ENCODE measurements at regions not wholly inside any gene's neighbourhood (a gene's known extent, or its start where the extent isn't known, plus 50 kb on each side); places are given as distances from the start of the nearest gene placed in this dataset.

GRCh38 chr16:51753467-51754127, 602.5 kb upstream of the SALL1 start:
- DNase-seq (ENCODE audit: low read depth in 1 of 2, low spot score in 1 of 2): no peak

- no peak for DNase-seq (ENCODE audit: low read depth in 1 of 2, low spot score in 1 of 2)
Observed at GRCh38 chr16:51752438-51752995, 601.4 kb upstream of the SALL1 start.

- DNase-seq (ENCODE audit: low read depth in 1 of 2, low spot score in 1 of 2): no peak
Observed at GRCh38 chr16:51747329-51747728, 596.3 kb upstream of the SALL1 start.

- no peak for DNase-seq (ENCODE audit: low read depth in 1 of 2, low spot score in 1 of 2)
Observed at GRCh38 chr16:51734220-51734619, 583.1 kb upstream of the SALL1 start.

- no peak for DNase-seq (ENCODE audit: low read depth in 1 of 2, low spot score in 1 of 2)
Observed at GRCh38 chr16:51733181-51733580, 582.1 kb upstream of the SALL1 start.

- no peak for DNase-seq (ENCODE audit: low read depth in 1 of 2, low spot score in 1 of 2)
Observed at GRCh38 chr16:51731160-51731559, 580.1 kb upstream of the SALL1 start.

GRCh38 chr16:51723036-51723724, 572.1 kb upstream of the SALL1 start:
- DNase-seq (ENCODE audit: low read depth in 1 of 2, low spot score in 1 of 2): no peak

- DNase-seq (ENCODE audit: low read depth in 1 of 2, low spot score in 1 of 2): no peak
Observed at GRCh38 chr16:51722467-51722866, 571.4 kb upstream of the SALL1 start.

- no peak for DNase-seq (ENCODE audit: low read depth in 1 of 2, low spot score in 1 of 2)
Observed at GRCh38 chr16:51719376-51719775, 568.3 kb upstream of the SALL1 start.

- no peak for DNase-seq (ENCODE audit: low read depth in 1 of 2, low spot score in 1 of 2)
Observed at GRCh38 chr16:51716195-51716594, 565.1 kb upstream of the SALL1 start.

- no peak for DNase-seq (ENCODE audit: low read depth in 1 of 2, low spot score in 1 of 2)
Observed at GRCh38 chr16:51713502-51713901, 562.4 kb upstream of the SALL1 start.

GRCh38 chr16:51710905-51711563, 560.0 kb upstream of the SALL1 start:
- DNase-seq (ENCODE audit: low read depth in 1 of 2, low spot score in 1 of 2): no peak

- no peak for DNase-seq (ENCODE audit: low read depth in 1 of 2, low spot score in 1 of 2)
Observed at GRCh38 chr16:51710186-51710585, 559.1 kb upstream of the SALL1 start.

GRCh38 chr16:51708861-51709260, 557.8 kb upstream of the SALL1 start:
- no peak for DNase-seq (ENCODE audit: low read depth in 1 of 2, low spot score in 1 of 2)

- DNase-seq (ENCODE audit: low read depth in 1 of 2, low spot score in 1 of 2): no peak
Observed at GRCh38 chr16:51707666-51708065, 556.6 kb upstream of the SALL1 start.

GRCh38 chr16:51705142-51705541, 554.1 kb upstream of the SALL1 start:
- no peak for DNase-seq (ENCODE audit: low read depth in 1 of 2, low spot score in 1 of 2)

GRCh38 chr16:51701025-51701424, 550.0 kb upstream of the SALL1 start:
- no peak for DNase-seq (ENCODE audit: low read depth in 1 of 2, low spot score in 1 of 2)

GRCh38 chr16:51699686-51700396, 548.8 kb upstream of the SALL1 start:
- DNase-seq (ENCODE audit: low read depth in 1 of 2, low spot score in 1 of 2): no peak

- DNase-seq (ENCODE audit: low read depth in 1 of 2, low spot score in 1 of 2): no peak
Observed at GRCh38 chr16:51698647-51699046, 547.6 kb upstream of the SALL1 start.

- no peak for DNase-seq (ENCODE audit: low read depth in 1 of 2, low spot score in 1 of 2)
Observed at GRCh38 chr16:51697454-51697853, 546.4 kb upstream of the SALL1 start.

GRCh38 chr16:51696376-51696775, 545.3 kb upstream of the SALL1 start:
- no peak for DNase-seq (ENCODE audit: low read depth in 1 of 2, low spot score in 1 of 2)

All from stimulated activated CD4-positive, alpha-beta T cell treated with anti-CD3 and anti-CD28 coated beads, Interleukin-15, amount 100 ng/mL, for 1 hour (primary cell).